ENCODE measurements at regions not wholly inside any gene's neighbourhood (a gene's known extent, or its start where the extent isn't known, plus 50 kb on each side); places are given as distances from the start of the nearest gene placed in this dataset.

GRCh38 chr2:174670446-174670845 is 72.8 kb upstream of the WIPF1 start:
- TF ChIP-seq CTCF (conservative IDR thresholded peaks at IDR 0.05 in 1 of 2, IDR thresholded peaks at IDR 0.05 in 1 of 2; ENCODE audit: low read depth in 1 of 2, low read length in 2 of 2), result no peak
- TF ChIP-seq EZH2 (IDR thresholded peaks at IDR 0.05; ENCODE audit: low read length, missing control alignments), result no peak
